ENCODE measurements at regions not wholly inside any gene's neighbourhood (a gene's known extent, or its start where the extent isn't known, plus 50 kb on each side); places are given as distances from the start of the nearest gene placed in this dataset.

- H3K4me3 ChIP-seq (ENCODE audit: low read depth, low read length): no peak overlapping the region
- TF ChIP-seq CTCF (IDR thresholded peaks at IDR 0.05; ENCODE audit: low read depth, low read length, missing control alignments): no peak
- no peak for DNase-seq (ENCODE audit: low read depth)
Observed at GRCh38 chr4:114527637-114528036, 71.0 kb upstream of the UGT8 start.

GRCh38 chr4:114535725-114536124, 62.9 kb upstream of the UGT8 start:
- no peak for DNase-seq (ENCODE audit: low read depth)
- H3K4me3 ChIP-seq (ENCODE audit: low read depth, low read length): no peak overlapping the region
- TF ChIP-seq CTCF (IDR thresholded peaks at IDR 0.05; ENCODE audit: low read depth, low read length, missing control alignments): no peak

- DNase-seq (ENCODE audit: low read depth): no peak
- no peak for TF ChIP-seq CTCF (IDR thresholded peaks at IDR 0.05; ENCODE audit: low read depth, low read length, missing control alignments)
- no peak overlapping the region for H3K4me3 ChIP-seq (ENCODE audit: low read depth, low read length)
Observed at GRCh38 chr4:114537352-114537751, 61.3 kb upstream of the UGT8 start.

- DNase-seq (ENCODE audit: low read depth): no peak
- TF ChIP-seq CTCF (IDR thresholded peaks at IDR 0.05; ENCODE audit: low read depth, low read length, missing control alignments): no peak
- H3K4me3 ChIP-seq (ENCODE audit: low read depth, low read length): no peak overlapping the region
Observed at GRCh38 chr4:114538012-114538617, 60.5 kb upstream of the UGT8 start.

- no peak for TF ChIP-seq CTCF (IDR thresholded peaks at IDR 0.05; ENCODE audit: low read depth, low read length, missing control alignments)
- DNase-seq (ENCODE audit: low read depth): no peak
- no peak overlapping the region for H3K4me3 ChIP-seq (ENCODE audit: low read depth, low read length)
Observed at GRCh38 chr4:114539985-114540384, 58.6 kb upstream of the UGT8 start.

GRCh38 chr4:114547340-114548134, 51.1 kb upstream of the UGT8 start:
- TF ChIP-seq CTCF (IDR thresholded peaks at IDR 0.05; ENCODE audit: low read depth, low read length, missing control alignments): no peak
- DNase-seq (ENCODE audit: low read depth): no peak

More at GRCh38 chr4:114547340-114548134, 51.1 kb upstream of the UGT8 start:
- H3K4me3 ChIP-seq (ENCODE audit: low read depth, low read length): no peak overlapping the region
